Central memory CD8-positive, alpha-beta T cell (primary cell): ENCODE measurements at regions not wholly inside any gene's neighbourhood (a gene's known extent, or its start where the extent isn't known, plus 50 kb on each side); places are given as distances from the start of the nearest gene placed in this dataset.
"Not testable (repeated sequence)": the region's sequence is repeated elsewhere in the genome, so short reads cannot be mapped to it uniquely, and the experiment has no call there.

ENCODE experiments used
- ATAC-seq: fragments of 150-1000 bp; cut with Tn5 transposase; replicated peaks from 2 replicates; pipeline ENCODE4 v1.10.0; 2022; ENCODE audit warnings: mild to moderate bottlenecking, moderate FRiP score, moderate number of reproducible peaks; ENCODE audit not compliant: poor library complexity, severe bottlenecking; ENCODE audit errors: extremely low read depth
- DNase-seq, 2 donors: peaks; one replicate each; pipeline ENCODE4 v3.0.0; 2021; ENCODE audit warnings: low spot score in 2 of 2
- H3K27ac Mint-ChIP-seq: one replicate; pipeline ENCODE4 v1.8.0; 2022; ENCODE audit warnings: low read depth, mild to moderate bottlenecking, moderate library complexity, mixed read lengths
- H3K27me3 Mint-ChIP-seq: one replicate; pipeline ENCODE4 v1.8.0; 2022; ENCODE audit warnings: mixed read lengths
- H3K36me3 Mint-ChIP-seq: one replicate; pipeline ENCODE4 v1.8.0; 2022; ENCODE audit warnings: mild to moderate bottlenecking, moderate library complexity, mixed read lengths; ENCODE audit not compliant: insufficient read depth
- H3K4me1 Mint-ChIP-seq: one replicate; pipeline ENCODE4 v1.8.0; 2022; ENCODE audit warnings: mixed read lengths
- H3K4me3 Mint-ChIP-seq: one replicate; pipeline ENCODE4 v1.8.0; 2022; ENCODE audit warnings: mild to moderate bottlenecking, moderate library complexity, mixed read lengths
- H3K9me3 Mint-ChIP-seq: one replicate; pipeline ENCODE4 v1.8.0; 2022; ENCODE audit warnings: mixed read lengths

GRCh38 chr10:5576780-5577624, 52.2 kb downstream of the CALML3 start:
- Mint-ChIP-seq H3K4me3 (no peak overlapping the region), H3K36me3 (no peaks in the 10 kb centered on the region), H3K9me3 (no peaks in the 10 kb centered on the region), H3K27ac (no peak overlapping the region), H3K27me3 (peaks cover 12% of the 10 kb centered on the region), H3K4me1 (no peaks in the 10 kb centered on the region)
- no peak for DNase-seq
- ATAC-seq, result no peak

GRCh38 chr10:5580038-5580428, 55.3 kb downstream of the CALML3 start:
- H3K4me3 Mint-ChIP-seq, H3K27ac Mint-ChIP-seq, ATAC-seq, H3K36me3 Mint-ChIP-seq, H3K9me3 Mint-ChIP-seq, H3K4me1 Mint-ChIP-seq, DNase-seq: not testable (repeated sequence)
- peaks cover 30% of the 10 kb centered on the region for H3K27me3 Mint-ChIP-seq

GRCh38 chr10:5581670-5582566, 57.2 kb downstream of the CALML3 start:
- Mint-ChIP-seq H3K27ac (no peak overlapping the region), H3K27me3 (peaks cover 49% of the 10 kb centered on the region), H3K4me3 (no peak overlapping the region), H3K4me1 (no peaks in the 10 kb centered on the region), H3K9me3 (no peaks in the 10 kb centered on the region), H3K36me3 (no peaks in the 10 kb centered on the region)
- DNase-seq (no peak), ATAC-seq (no peak)

DNA sequence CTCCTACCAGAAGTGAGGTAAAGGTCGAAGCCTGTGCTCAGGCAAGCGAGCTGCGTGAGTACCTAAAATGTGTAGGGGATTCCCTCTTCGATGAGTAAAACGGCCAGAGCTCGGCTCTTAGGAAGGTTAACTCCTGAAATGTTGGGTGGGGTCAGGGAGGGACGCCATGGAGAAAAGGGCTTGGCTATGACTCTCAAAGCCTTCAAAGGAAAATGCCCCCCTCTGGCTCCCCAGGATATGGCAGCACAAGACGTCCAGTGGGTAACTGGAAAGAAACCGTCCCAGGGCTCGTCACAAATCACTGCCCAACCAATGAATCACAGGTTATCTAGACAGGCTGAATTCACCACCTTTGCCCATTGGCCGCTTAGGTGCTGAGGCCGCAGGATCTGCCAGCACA, 58.0 kb downstream of the CALML3 start:
- no peaks in the 10 kb centered on the region for H3K4me1 Mint-ChIP-seq
- DNase-seq (no peak), ATAC-seq (no peak)
- H3K4me3 Mint-ChIP-seq, result no peak overlapping the region
- H3K36me3 Mint-ChIP-seq, result no peaks in the 10 kb centered on the region
- H3K27ac Mint-ChIP-seq, result no peak overlapping the region
- H3K9me3 Mint-ChIP-seq, result no peaks in the 10 kb centered on the region
- peaks cover 53% of the 10 kb centered on the region for H3K27me3 Mint-ChIP-seq

- no peaks in the 10 kb centered on the region for H3K36me3 Mint-ChIP-seq
- peaks cover 61% of the 10 kb centered on the region for H3K27me3 Mint-ChIP-seq
- ATAC-seq (no peak), DNase-seq (no peak)
- no peaks in the 10 kb centered on the region for H3K9me3 Mint-ChIP-seq
- no peaks in the 10 kb centered on the region for H3K4me1 Mint-ChIP-seq
- no peak overlapping the region for H3K27ac Mint-ChIP-seq
- H3K4me3 Mint-ChIP-seq, result no peak overlapping the region
Measured at GRCh38 chr10:5583525-5584175, 58.9 kb downstream of the CALML3 start.

DNA sequence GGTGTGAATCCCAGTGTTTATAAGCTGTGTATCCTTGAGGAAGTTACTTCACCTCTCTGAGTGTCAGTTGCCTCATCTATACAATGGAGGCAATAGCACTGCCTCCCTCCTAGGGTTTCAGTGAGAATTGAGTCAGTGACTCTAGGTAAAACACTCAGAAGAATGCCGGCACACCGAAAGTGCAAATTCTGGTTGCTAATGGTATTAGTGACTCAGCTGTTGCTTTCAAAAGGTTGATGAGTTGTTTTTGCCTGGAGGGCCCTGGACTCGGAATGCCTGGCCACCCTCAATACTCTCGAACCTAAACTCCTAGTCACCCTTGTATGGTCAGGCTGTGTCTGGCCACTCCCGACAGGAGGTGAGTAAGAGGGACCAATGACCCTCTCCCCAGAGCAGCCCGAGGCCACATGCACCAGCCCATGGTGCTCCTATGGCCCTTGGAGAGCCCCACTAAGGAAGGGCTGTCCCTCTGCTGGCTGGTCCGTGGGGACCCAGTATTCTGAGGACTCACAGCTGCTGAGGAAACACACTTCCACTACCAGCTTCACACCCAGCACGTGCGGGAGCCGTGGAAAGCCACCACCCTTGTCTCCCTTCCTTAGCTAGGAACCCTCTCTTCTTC, 60.2 kb downstream of the CALML3 start:
- no peak overlapping the region for H3K4me3 Mint-ChIP-seq
- peaks cover 74% of the 10 kb centered on the region for H3K27me3 Mint-ChIP-seq
- H3K9me3 Mint-ChIP-seq, result no peaks in the 10 kb centered on the region
- H3K36me3 Mint-ChIP-seq, result no peaks in the 10 kb centered on the region
- H3K4me1 Mint-ChIP-seq, result no peaks in the 10 kb centered on the region
- ATAC-seq (no peak), DNase-seq (no peak)
- no peak overlapping the region for H3K27ac Mint-ChIP-seq

DNA sequence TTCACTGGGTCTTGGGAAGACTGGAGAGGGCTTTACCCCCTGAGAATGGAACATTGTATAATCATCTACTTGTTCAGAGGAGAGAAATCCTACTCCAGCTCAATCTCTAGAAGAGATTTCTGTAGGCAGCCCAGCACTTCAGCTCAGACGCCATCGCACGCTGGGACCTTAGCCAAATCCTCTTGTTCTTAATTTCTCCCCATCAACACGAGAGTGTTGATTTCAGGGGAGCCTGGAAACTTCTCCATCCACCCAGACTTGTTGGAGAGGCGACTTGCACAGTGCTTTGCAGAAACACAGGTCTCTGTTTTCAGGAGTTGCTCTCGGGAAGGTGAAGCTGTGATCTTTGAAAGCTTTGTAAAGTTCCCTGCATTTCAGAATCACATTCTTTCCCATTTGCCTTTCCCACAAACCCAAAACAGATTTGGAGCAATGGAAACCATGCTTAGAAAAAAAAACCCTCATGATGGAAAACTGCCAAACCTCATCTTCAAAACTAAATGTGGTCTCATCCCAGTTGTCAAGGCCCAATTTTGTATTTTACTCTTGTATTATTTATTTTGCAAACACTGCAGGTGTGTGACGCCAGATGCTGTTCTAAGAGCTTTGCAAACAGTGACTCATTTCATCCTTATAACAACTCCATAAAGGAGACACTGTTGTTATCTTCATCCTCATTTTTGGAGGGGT, 60.9 kb downstream of the CALML3 start:
- Mint-ChIP-seq H3K9me3 (no peaks in the 10 kb centered on the region), H3K27ac (no peak overlapping the region), H3K4me3 (no peak overlapping the region), H3K27me3 (peaks cover 80% of the 10 kb centered on the region), H3K36me3 (no peaks in the 10 kb centered on the region), H3K4me1 (no peaks in the 10 kb centered on the region)
- DNase-seq (no peak), ATAC-seq (no peak)

DNA sequence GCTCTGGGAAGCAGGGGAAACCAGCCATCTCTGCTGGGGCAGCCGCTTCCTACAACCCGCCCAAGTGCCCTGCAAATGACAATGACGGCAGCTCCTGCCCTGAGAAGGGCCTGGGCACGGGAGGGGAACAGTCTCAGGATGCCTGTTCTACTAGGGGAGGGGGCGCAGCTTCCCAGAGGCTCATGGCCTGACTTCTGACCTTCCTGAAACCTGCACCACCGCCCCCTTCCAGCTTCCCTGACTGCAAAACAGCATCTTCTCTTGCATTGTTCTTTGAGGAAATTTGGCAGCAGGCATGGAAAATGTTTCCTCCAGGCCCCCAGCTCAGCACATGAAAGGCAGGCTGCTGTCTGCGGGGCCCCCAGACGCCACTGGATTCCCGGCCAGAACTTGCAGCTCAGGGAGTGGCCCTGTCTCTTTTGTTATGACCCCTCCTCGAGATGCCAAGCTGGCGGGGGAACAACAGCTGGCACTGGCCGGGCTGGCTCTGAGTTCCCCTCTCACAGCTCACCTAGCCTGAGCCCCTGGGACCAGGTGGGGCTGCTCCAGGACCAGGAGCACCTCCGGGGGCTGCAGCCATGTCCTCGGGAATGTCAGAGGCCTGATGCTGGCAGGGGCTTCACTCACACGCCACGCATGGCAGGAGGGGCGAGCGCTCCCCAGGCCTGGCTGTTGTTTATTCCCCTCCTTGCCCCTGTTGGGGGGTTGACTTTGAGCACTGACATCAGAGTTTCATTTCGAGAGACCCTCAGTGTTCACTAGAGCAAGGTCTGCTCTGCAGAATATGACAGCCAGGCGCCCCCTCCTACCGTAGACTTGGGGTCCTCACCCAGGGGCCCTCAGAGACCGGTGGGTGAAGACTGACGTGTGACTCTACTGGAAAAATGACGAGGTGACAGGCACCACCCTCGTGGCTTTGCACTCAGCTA, 62.7 kb downstream of the CALML3 start:
- Mint-ChIP-seq H3K36me3 (peaks cover 1% of the 10 kb centered on the region), H3K4me3 (no peak overlapping the region), H3K27me3 (peaks cover 86% of the 10 kb centered on the region), H3K9me3 (no peaks in the 10 kb centered on the region), H3K4me1 (no peaks in the 10 kb centered on the region), H3K27ac (no peak overlapping the region)
- DNase-seq, result no peak
- ATAC-seq, result no peak

GRCh38 chr10:5588080-5588453, 63.3 kb downstream of the CALML3 start:
- Mint-ChIP-seq H3K27ac (no peak overlapping the region), H3K4me3 (no peak overlapping the region), H3K9me3 (no peaks in the 10 kb centered on the region), H3K36me3 (peaks cover 1% of the 10 kb centered on the region), H3K4me1 (no peaks in the 10 kb centered on the region), H3K27me3 (peaks cover 88% of the 10 kb centered on the region)
- no peak for ATAC-seq
- DNase-seq, result no peak

- no peak for DNase-seq
- peaks cover 82% of the 10 kb centered on the region for H3K27me3 Mint-ChIP-seq
- peaks cover 1% of the 10 kb centered on the region for H3K36me3 Mint-ChIP-seq
- H3K4me1 Mint-ChIP-seq, result no peaks in the 10 kb centered on the region
- H3K9me3 Mint-ChIP-seq, result no peaks in the 10 kb centered on the region
- ATAC-seq, result no peak
- H3K4me3 Mint-ChIP-seq, result no peak overlapping the region
- H3K27ac Mint-ChIP-seq, result peak overlapping the region; percentile 57
Measured at GRCh38 chr10:5588603-5589002, 63.8 kb downstream of the CALML3 start.
